GM12891 (cell line): ENCODE measurements at regions not wholly inside any gene's neighbourhood (a gene's known extent, or its start where the extent isn't known, plus 50 kb on each side); places are given as distances from the start of the nearest gene placed in this dataset.

ENCODE experiments used
- PAX5 ChIP-seq: IDR thresholded peaks from 2 replicates; pipeline ENCODE4 v1.6.1; 2011; ENCODE audit warnings: low read length, moderate library complexity, mild to moderate bottlenecking; ENCODE audit not compliant: insufficient read depth, severe bottlenecking
- POLR2A ChIP-seq: IDR thresholded peaks from 2 replicates; pipeline ENCODE4 v1.6.1; 2011; ENCODE audit warnings: low read depth, low read length, control low read depth
- TAF1 ChIP-seq: IDR thresholded peaks from 2 replicates; pipeline ENCODE4 v1.6.1; 2011; ENCODE audit warnings: low read depth, low read length, control low read depth

DNA sequence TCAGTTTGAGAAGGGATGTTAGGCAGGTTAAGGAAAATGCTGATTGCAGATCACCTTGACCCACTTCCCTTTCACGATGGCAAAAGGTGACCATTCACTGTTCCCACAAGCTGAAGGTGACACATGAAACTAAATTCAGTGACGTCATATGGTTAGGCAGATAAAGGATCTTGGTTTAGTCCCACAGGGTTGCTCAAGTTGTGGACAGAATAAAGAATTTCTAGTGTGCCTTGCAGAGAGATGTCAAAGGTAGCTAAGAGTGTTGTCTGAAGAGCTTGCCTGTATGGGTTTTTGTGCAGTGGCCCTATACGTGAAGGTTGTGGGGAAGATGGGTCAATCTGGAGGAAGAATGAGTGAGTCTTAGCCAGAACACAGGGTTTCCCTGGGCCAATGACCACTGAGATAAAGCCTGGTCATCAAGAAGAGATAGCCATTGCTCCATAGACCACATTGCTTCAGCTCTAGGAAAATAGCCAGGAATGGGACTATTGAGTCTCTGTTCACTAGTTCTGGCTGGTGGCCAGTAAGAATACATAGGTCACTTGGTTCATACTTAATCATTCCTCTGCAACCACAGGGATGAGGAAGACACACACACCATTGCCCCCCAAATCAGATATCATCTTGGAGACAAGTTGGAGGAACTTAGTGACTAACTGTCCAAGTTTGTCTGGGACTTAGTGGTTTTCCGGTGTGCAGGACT lies 148.5 kb upstream of the ATXN1 start:
- TF ChIP-seq POLR2A (no peak), PAX5 (no peak), TAF1 (no peak)
